NCI-H526 treated with DMSO at 0.1 percent for 48 hours (cell line): ENCODE measurements at regions not wholly inside any gene's neighbourhood (a gene's known extent, or its start where the extent isn't known, plus 50 kb on each side); places are given as distances from the start of the nearest gene placed in this dataset.
"Not testable (repeated sequence)": the region's sequence is repeated elsewhere in the genome, so short reads cannot be mapped to it uniquely, and the experiment has no call there.

Source experiments
- DNase-seq: peaks from one replicate; lab custom pipeline; 2025; lab: John Stamatoyannopoulos, UW

DNA sequence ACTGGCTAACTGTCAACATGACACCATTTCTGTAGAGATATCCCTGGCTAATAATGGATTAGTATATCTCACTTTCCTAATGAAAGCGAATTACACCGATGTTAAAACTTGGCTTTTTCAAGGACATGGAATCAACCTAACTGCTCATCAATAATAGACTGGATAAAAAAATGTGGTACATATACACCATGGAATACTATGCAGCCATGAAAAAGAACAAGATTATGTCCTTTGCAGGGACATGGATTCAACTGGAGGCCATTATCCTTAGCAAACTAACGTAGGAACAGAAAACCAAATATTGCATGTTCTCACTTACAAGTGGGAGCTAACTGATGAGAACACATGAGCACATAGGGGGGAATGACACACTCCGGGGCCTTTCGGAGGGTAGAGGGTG, 62.6 kb downstream of the ZIC1 start:
- DNase-seq, result no peak

DNA sequence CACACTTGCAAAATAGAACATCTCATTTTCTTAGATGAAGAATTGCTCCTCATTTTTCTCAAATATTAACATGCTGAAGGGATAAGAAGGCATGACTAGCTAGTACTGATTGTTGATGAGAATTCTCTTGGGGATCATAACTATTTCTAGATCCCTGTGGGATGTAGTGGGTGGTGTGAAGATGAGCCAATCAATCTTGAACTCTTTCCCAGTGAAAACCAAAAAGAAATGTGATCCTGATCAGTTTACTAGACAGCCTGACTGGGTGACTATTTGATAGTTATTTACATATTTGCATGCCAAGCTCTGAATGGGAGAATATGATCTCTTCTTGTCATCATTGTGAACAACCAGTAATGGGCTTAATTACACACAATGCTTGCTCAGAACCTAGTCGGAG, 63.7 kb downstream of the ZIC1 start:
- DNase-seq, result no peak

DNA sequence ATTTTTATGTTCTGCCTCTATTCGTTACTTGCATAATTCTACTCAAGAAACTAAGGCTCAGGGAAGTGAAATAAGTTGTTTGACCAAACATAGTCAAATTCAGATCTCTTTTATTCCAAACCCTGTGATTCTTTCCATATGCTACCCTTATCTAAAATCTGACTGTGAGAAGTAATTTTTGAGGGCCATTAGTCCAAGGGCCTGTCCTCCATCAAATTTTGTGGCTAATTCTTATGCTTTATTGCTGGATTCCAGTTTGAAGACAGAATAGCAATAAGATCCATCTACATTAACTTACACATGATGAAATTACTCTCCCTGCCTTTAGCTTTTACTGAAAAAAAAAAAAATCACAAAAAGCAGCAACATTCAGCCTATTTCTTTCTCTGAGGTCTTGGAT, 74.0 kb downstream of the ZIC1 start:
- no peak for DNase-seq

DNA sequence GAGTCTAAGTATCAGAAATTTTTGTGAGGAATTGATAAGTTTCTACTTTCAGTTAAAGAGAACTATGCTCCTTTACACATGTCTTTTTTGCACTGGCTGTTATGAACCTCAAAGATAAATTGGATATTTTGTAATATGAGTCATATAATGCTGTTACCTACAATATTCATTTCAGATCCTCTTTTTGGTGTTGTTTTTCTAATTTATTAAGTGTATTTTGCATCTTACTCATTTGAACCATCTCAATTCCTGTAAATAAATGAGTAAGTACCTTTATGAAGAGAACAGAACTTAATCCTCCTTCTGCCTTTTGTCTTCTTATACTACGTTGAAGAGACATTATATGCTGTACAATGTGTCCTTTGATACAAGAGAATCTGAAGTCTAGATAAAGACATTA, 74.4 kb downstream of the ZIC1 start:
- no peak for DNase-seq

GRCh38 chr3:147493065-147493464, 83.9 kb downstream of the ZIC1 start:
- DNase-seq, result no peak

- DNase-seq, result no peak
Observed at GRCh38 chr3:147493666-147494065, 84.5 kb downstream of the ZIC1 start.

DNA sequence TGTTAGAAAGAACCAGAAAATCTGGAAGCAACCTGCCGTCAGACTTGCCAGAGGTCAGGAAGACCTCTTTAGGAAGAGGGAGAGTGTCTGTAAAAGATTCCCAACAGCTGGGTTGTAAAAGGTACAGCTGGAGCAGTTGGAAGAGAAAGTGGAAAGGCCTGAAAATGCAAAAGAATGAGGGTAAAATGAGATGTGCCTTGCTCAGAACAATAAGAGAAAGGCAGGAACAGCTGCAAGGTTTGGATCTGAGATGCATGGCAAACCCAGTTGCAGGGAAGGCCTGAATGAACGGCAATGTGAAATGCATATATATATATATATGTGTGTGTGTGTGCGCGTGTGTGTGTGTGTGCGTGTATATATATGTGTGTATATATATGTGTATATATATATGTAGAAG, 88.1 kb downstream of the ZIC1 start:
- no peak for DNase-seq

- no peak for DNase-seq
Observed at GRCh38 chr3:147507638-147508286, 98.6 kb downstream of the ZIC1 start.

- no peak for DNase-seq
Observed at GRCh38 chr3:147509448-147509847, 100.3 kb downstream of the ZIC1 start.

GRCh38 chr3:147513785-147514184, 104.6 kb downstream of the ZIC1 start:
- DNase-seq, result no peak

DNA sequence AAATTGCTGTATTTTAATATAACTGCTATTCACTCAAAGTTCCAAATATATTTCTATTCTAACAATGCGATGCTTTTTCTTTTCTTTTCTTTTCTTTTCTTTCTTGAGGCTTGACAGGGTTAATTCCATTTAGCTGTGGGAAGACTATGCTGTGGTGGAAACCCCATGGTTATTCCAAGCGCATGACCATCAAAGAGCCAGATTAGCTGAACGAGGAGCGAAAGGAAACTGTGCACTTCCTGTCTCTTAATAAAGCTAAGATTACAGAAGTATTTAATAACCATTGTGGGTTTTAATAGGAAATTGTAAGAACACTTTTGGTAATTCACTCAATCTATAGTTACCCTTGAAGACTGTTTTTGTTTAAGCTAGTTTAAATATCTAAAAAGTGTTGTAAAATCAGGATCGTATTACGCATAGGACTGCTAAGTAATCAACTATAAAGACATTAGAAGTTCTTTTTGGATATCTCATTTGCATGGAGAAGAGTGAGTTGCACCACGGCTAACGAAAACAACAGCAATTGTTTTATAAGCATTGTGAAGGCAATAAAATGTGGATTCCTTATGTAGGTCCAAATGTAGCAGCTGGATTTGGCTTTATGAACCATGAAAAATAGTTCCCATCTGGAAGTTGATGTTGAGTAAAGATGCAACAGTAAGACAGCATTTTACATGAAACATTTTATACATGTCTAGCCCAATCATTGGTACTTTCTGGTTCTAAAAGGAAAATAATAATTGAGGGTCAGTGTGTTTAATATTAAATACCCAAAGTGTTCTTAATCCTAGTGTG, 105.4 kb downstream of the ZIC1 start:
- no peak for DNase-seq

DNA sequence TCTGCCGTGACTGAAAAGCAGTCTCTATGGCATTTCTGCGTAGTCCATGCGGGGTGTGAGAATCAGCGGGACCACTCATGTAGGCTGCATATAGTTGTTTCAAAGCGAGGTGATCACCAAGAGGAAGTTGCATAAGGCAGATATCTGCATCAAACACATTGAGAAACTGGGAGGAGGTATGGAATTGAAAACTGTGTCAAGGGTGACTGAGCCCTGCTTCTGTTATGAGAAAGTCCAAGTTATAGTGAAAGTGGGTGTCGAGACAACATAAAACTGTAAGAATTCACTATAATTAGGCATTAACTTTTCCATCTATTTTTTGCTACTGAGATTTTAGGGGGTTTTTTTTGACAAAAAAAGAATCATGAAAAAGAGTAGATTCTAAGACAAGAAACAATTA, 109.3 kb downstream of the ZIC1 start:
- DNase-seq, result no peak

DNA sequence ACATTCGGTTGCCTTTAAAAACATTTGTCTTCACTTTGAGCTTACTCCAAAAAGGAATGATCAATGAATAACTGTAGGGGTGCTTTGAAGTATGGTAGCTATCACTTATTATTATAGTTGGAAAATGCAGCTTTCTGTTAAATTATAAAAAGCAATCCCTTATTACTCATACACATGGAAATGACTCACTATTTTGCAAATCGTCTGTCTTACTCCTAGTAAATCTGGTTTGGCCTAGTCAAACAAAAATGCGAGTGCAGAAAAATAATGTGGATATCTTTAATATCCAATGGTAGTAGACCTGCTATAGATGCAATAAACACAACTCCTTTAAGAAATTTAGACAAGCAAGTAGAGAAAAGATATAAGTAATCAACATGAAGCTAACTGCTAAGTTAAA, 112.5 kb downstream of the ZIC1 start:
- DNase-seq, result no peak

DNA sequence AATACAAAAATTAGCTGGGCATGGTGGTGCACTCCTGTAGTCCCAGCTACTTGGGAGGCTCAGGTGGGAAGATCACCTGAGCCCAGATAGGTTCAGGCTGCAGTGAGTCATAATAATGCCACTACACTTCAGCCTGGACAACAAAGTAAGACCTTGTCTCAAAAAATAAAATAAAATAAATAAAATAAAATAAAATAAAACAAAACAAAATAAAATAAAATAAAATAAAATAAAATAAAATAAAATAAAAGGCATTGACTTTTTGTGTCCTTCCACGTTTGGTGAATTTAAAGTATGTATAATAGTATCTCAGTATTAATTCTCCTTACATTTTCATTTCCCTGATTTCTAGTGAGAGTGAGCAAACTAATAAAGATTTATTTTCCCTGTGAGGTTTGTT, 113.6 kb downstream of the ZIC1 start:
- DNase-seq, result not testable (repeated sequence)

DNA sequence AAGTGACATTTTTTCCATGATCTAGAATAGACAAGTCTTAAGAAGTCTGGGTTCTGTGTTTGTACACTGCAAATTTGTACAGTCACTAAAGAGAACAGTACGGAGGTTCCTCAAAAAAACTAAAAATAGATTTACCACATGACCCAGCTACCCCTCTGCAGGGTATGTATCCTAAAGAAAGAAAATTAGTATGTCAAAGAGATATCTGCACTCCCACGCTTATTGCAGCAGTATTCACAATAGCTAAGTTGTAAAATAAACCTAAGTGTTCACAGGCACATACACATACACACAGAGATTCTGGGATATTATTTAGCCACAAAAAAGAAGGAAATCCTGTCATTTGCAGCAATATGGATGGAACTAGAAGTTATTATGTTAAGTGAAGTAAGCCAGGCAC, 120.4 kb downstream of the ZIC1 start:
- no peak for DNase-seq

- no peak for DNase-seq
Observed at GRCh38 chr3:147538034-147538433, 128.9 kb downstream of the ZIC1 start.

- no peak for DNase-seq
Observed at GRCh38 chr3:147540921-147541320, 131.8 kb downstream of the ZIC1 start.

- DNase-seq, result no peak
Observed at GRCh38 chr3:147544290-147544689, 135.1 kb downstream of the ZIC1 start.

GRCh38 chr3:147551491-147551890, 142.3 kb downstream of the ZIC1 start:
- no peak for DNase-seq

DNA sequence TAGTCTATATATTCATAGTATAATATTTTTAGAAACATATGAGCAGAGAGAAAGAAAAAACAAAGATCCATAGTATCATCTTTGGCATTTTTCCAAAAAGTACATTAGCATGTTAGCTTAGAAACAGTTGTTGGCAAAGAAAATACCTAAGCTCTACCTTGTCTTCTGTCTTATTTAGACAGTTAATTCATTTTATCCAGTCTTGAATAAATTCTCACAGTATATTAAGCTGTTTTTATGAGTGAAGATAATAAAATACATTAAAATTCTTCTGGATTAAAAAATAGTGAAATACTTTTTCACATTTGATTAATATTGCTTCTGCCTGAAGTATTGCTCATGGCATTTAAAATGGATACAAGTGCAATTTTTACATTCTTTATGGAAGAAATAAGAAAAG, 145.2 kb downstream of the ZIC1 start:
- no peak for DNase-seq

GRCh38 chr3:147572970-147573340, 163.8 kb downstream of the ZIC1 start:
- no peak for DNase-seq

GRCh38 chr3:147574621-147575020, 165.5 kb downstream of the ZIC1 start:
- DNase-seq, result no peak

DNA sequence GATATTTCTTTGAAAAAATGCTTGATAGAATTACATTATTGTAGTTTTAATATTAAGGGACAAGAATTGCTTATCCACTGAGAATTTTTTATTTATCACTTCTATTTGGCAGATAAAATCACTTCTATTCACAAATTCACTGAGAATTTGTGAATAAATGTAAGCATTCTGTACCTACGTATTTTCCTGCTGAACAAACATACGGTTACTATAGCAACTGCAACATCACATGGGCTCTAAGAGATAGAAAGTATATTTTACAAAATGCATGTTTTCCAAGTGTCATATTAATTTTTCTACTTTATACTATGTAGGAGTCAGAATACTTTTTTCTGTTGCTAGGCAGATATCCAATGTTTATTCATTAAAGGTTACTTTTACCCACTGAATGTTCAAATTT, 166.2 kb downstream of the ZIC1 start:
- no peak for DNase-seq

- DNase-seq, result peak; percentile 23
Observed at GRCh38 chr3:147582642-147583041, 173.5 kb downstream of the ZIC1 start.
